OCI-LY7 (cell line): ENCODE measurements at regions not wholly inside any gene's neighbourhood (a gene's known extent, or its start where the extent isn't known, plus 50 kb on each side); places are given as distances from the start of the nearest gene placed in this dataset.

Experiments
- EZH2phosphoT487 ChIP-seq: fragments of 200-600 bp; sonication (generic); IDR thresholded peaks from 2 replicates; pipeline ENCODE4 v1.6.1; 2018; ENCODE audit warnings: low read depth, borderline replicate concordance, mild to moderate bottlenecking, mixed run types, antibody characterized with exemption, low read length, moderate library complexity, mixed read lengths
- TF ChIP-seq, protein P1 (sequence below): fragments of 200-600 bp; sonication (generic); conservative IDR thresholded peaks from 2 replicates; pipeline ENCODE4 v1.5.1; 2014; ENCODE audit warnings: mild to moderate bottlenecking, antibody characterized with exemption, low read length, moderate library complexity, mixed read lengths

- TF ChIP-seq, protein P1, sequence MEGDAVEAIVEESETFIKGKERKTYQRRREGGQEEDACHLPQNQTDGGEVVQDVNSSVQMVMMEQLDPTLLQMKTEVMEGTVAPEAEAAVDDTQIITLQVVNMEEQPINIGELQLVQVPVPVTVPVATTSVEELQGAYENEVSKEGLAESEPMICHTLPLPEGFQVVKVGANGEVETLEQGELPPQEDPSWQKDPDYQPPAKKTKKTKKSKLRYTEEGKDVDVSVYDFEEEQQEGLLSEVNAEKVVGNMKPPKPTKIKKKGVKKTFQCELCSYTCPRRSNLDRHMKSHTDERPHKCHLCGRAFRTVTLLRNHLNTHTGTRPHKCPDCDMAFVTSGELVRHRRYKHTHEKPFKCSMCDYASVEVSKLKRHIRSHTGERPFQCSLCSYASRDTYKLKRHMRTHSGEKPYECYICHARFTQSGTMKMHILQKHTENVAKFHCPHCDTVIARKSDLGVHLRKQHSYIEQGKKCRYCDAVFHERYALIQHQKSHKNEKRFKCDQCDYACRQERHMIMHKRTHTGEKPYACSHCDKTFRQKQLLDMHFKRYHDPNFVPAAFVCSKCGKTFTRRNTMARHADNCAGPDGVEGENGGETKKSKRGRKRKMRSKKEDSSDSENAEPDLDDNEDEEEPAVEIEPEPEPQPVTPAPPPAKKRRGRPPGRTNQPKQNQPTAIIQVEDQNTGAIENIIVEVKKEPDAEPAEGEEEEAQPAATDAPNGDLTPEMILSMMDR, result no peak
- no peak for TF ChIP-seq EZH2phosphoT487
These were observed 95.4 kb upstream of the ADAMTS9 start for GRCh38 chr3:64783200-64783599.
